Endothelial cell (in vitro differentiated cells): ENCODE measurements at regions not wholly inside any gene's neighbourhood (a gene's known extent, or its start where the extent isn't known, plus 50 kb on each side); places are given as distances from the start of the nearest gene placed in this dataset.

Source experiments
- DNase-seq: peaks from one replicate; pipeline ENCODE4 v3.0.0; 2021; ENCODE audit warnings: low spot score
- H3K27ac Mint-ChIP-seq: one replicate; pipeline ENCODE4 v1.8.0; 2021; ENCODE audit warnings: mixed read lengths, inconsistent platforms; ENCODE audit not compliant: unreplicated experiment
- H3K27me3 Mint-ChIP-seq: one replicate; pipeline ENCODE4 v1.8.0; 2021; ENCODE audit warnings: mild to moderate bottlenecking, moderate library complexity, mixed read lengths, inconsistent platforms; ENCODE audit not compliant: unreplicated experiment
- H3K36me3 Mint-ChIP-seq: one replicate; pipeline ENCODE4 v1.8.0; 2021; ENCODE audit warnings: mild to moderate bottlenecking, low read depth, mixed read lengths, inconsistent platforms; ENCODE audit not compliant: unreplicated experiment
- H3K4me1 Mint-ChIP-seq: one replicate; pipeline ENCODE4 v1.8.0; 2021; ENCODE audit warnings: mild to moderate bottlenecking, mixed read lengths, inconsistent platforms; ENCODE audit not compliant: unreplicated experiment
- H3K4me3 Mint-ChIP-seq: one replicate; pipeline ENCODE4 v1.8.0; 2021; ENCODE audit warnings: mild to moderate bottlenecking, mixed read lengths, inconsistent platforms; ENCODE audit not compliant: unreplicated experiment
- H3K9me3 Mint-ChIP-seq: one replicate; pipeline ENCODE4 v1.8.0; 2021; ENCODE audit warnings: mixed read lengths, inconsistent platforms; ENCODE audit not compliant: unreplicated experiment
- CTCF ChIP-seq: fragments of 200-600 bp; sonication (generic); IDR thresholded peaks from one replicate; pipeline ENCODE4 v1.5.0; 2021; ENCODE audit warnings: antibody characterized with exemption; ENCODE audit not compliant: unreplicated experiment

GRCh38 chr12:105468464-105468863 is 138.0 kb downstream of the C12orf75 start:
- TF ChIP-seq CTCF = no peak
- Mint-ChIP-seq H3K4me1 (peaks cover 10% of the 10 kb centered on the region), H3K36me3 (no peaks in the 10 kb centered on the region), H3K27ac (peak overlapping the region; percentile 93), H3K27me3 (no peaks in the 10 kb centered on the region), H3K4me3 (peak overlapping the region; percentile 13), H3K9me3 (no peaks in the 10 kb centered on the region)
- no peak for DNase-seq

DNA sequence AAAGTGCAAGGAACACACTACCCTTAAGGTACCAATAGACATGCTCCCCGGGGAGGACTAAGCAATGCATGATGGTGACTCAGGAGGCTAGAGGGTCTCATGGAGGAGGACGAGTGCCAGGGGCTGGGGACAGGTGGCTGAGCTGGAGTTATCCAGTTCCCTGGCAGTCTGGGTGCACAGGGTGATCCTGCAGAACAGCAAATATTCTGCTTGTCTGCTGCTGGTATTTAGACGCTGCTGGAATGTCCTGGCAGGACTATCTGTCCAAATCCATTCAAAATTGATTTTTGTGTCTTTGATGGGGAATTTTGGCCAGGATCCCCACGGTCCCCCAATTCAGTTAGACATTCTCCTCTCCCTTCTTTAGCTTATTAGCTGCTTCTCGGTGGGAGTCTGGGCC is 138.7 kb downstream of the C12orf75 start:
- Mint-ChIP-seq H3K27me3 (no peaks in the 10 kb centered on the region), H3K4me3 (no peak overlapping the region), H3K4me1 (peaks cover 7% of the 10 kb centered on the region), H3K27ac (peak overlapping the region; percentile 93), H3K36me3 (no peaks in the 10 kb centered on the region), H3K9me3 (no peaks in the 10 kb centered on the region)
- no peak for TF ChIP-seq CTCF
- no peak for DNase-seq

DNA sequence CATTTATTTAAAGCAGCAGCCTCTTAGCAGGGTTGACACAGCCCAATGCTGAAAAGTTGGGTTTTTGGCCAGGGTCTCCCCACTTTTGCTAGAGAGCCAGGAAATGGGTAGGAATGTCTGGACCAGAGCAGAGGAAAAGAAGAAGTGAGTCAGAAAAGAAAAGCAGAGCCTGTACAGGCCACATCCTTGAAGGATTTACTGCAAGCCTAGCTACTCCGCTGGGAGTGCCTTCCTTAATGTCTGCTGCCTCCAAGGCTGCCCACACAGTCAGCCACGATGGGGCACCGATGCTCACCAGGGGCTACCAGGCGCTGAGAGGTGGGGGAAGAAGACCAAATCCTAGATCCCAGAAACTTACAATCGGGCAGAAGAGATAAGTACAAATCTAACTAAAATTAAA is 139.2 kb downstream of the C12orf75 start:
- Mint-ChIP-seq H3K9me3 (no peaks in the 10 kb centered on the region), H3K27me3 (no peaks in the 10 kb centered on the region), H3K36me3 (no peaks in the 10 kb centered on the region), H3K4me1 (peaks cover 7% of the 10 kb centered on the region), H3K4me3 (no peak overlapping the region), H3K27ac (no peak overlapping the region)
- no peak for DNase-seq
- TF ChIP-seq CTCF = no peak

DNA sequence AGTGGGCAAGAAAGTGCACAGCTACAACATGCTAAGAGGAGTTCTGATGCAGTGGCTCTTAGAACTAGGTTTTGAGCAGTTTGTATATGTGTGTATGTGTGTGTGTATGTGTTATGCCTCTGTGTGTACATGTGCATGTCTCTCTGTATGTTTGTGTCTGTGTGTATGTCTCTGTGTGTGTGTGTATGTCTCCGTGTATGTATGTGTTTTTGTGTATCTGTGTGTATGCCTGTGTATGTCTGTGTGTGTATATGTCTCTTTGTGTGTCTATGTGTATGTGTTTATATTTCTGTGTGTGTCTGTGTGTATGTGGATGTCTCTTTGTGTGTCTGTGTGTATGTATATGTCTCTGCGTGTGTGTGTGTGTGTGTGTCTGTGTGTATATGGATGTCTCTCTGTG is 139.6 kb downstream of the C12orf75 start:
- Mint-ChIP-seq H3K27ac (no peak overlapping the region), H3K36me3 (no peaks in the 10 kb centered on the region), H3K27me3 (no peaks in the 10 kb centered on the region), H3K9me3 (no peaks in the 10 kb centered on the region), H3K4me3 (no peak overlapping the region), H3K4me1 (peaks cover 9% of the 10 kb centered on the region)
- no peak for DNase-seq
- TF ChIP-seq CTCF = no peak

- no peak for DNase-seq
- Mint-ChIP-seq H3K4me1 (peaks cover 8% of the 10 kb centered on the region), H3K9me3 (no peaks in the 10 kb centered on the region), H3K27ac (no peak overlapping the region), H3K4me3 (no peak overlapping the region), H3K27me3 (no peaks in the 10 kb centered on the region), H3K36me3 (no peaks in the 10 kb centered on the region)
- TF ChIP-seq CTCF = no peak
These were observed 140.1 kb downstream of the C12orf75 start for GRCh38 chr12:105470601-105471000.
